Large intestine (tissue), 3 donors: ENCODE measurements at regions not wholly inside any gene's neighbourhood (a gene's known extent, or its start where the extent isn't known, plus 50 kb on each side); places are given as distances from the start of the nearest gene placed in this dataset.

Source experiments
- DNase-seq, 2 donors: peaks; one replicate each; pipeline versions ENCODE4 v3.0.0 to v3.0.0-alpha.2; 2013
- H3K27ac ChIP-seq: one replicate; pipeline ENCODE4 v1.5.1; 2013; ENCODE audit warnings: low read length
- H3K27me3 ChIP-seq: 2 replicates; pipeline ENCODE4 v1.6.1; 2013; ENCODE audit warnings: low read length; ENCODE audit not compliant: control insufficient read depth, insufficient read depth
- H3K36me3 ChIP-seq: 2 replicates; pipeline ENCODE4 v1.6.1; 2013; ENCODE audit warnings: low read length; ENCODE audit not compliant: control insufficient read depth, insufficient read depth
- H3K4me1 ChIP-seq: one replicate; pipeline ENCODE4 v1.6.1; 2013; ENCODE audit warnings: low read length; ENCODE audit not compliant: control insufficient read depth, insufficient read depth
- H3K4me3 ChIP-seq: one replicate; pipeline ENCODE4 v1.5.1; 2013; ENCODE audit warnings: low read length
- H3K9me3 ChIP-seq: one replicate; pipeline ENCODE4 v1.6.1; 2013; ENCODE audit warnings: mild to moderate bottlenecking, low read depth, low read length, moderate library complexity; ENCODE audit not compliant: control insufficient read depth
- WGBS: methylation state at CpG from one replicate; pipeline ENCODE4 v1.1.5; 2013; ENCODE audit warnings: low lambda C conversion rate; ENCODE audit not compliant: insufficient coverage; 5-methylcytosine and 5-hydroxymethylcytosine counted together

DNA sequence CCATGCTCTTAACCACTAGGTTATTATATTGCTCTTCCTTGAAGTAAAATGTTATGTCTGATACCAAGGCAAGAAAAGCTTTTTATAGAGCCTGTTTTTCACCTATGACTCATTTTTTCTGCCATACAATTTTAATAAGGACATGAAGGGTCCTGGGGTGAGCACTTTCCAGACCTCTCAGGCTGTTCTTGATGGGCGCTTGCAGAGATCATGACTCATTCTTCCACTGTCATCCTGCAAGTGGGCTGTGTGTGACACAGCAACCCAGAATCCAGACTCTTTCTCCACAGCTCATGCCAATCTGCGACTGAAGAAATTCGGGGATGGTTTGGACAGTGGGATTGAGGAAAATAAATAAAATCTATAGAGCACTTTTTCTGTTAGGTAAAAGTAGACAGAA is 506.7 kb upstream of the NBEA start:
- Histone ChIP-seq H3K4me3 (no peak overlapping the region), H3K9me3 (no peaks in the 10 kb centered on the region), H3K27ac (no peak overlapping the region), H3K36me3 (no peaks in the 10 kb centered on the region), H3K27me3 (no peaks in the 10 kb centered on the region), H3K4me1 (no peaks in the 10 kb centered on the region)
- no CpG with 5 or more reads among the region's 3 CpGs for WGBS
- no peak for DNase-seq

DNA sequence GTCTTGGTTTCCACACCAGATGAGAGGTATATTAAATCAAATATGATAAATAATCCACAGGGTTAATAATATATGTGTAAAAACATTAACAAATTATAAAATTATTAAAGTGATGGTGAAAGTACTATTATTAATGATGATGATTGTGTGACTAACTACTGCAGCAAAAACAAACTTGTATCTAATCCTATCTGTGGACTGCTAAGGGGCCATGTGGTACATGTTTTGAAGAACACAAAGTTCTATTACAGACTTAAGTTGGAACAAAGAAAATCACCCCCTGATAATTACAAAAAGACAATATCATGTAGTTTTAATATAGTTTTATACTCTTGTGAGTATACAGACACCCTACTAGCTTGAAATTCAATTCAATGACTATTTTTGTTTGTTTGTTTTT is 504.2 kb upstream of the NBEA start:
- Histone ChIP-seq H3K4me3 (no peak overlapping the region), H3K36me3 (no peaks in the 10 kb centered on the region), H3K4me1 (no peaks in the 10 kb centered on the region), H3K9me3 (no peaks in the 10 kb centered on the region), H3K27ac (no peak overlapping the region), H3K27me3 (no peaks in the 10 kb centered on the region)
- no peak for DNase-seq

- no peaks in the 10 kb centered on the region for H3K9me3 ChIP-seq
- H3K27ac ChIP-seq, result no peak overlapping the region
- no peak overlapping the region for H3K4me3 ChIP-seq
- H3K36me3 ChIP-seq, result no peaks in the 10 kb centered on the region
- no peak for DNase-seq
- no peaks in the 10 kb centered on the region for H3K4me1 ChIP-seq
- H3K27me3 ChIP-seq, result no peaks in the 10 kb centered on the region
Measured at GRCh38 chr13:34452831-34453230, 489.2 kb upstream of the NBEA start.

GRCh38 chr13:34458756-34459715 is 483.0 kb upstream of the NBEA start:
- no peaks in the 10 kb centered on the region for H3K36me3 ChIP-seq
- H3K4me1 ChIP-seq, result no peaks in the 10 kb centered on the region
- H3K27me3 ChIP-seq, result no peaks in the 10 kb centered on the region
- no peak overlapping the region for H3K4me3 ChIP-seq
- H3K9me3 ChIP-seq, result no peaks in the 10 kb centered on the region
- WGBS, result 0% methylated on average over 1 of the region's 4 CpGs
- peak in 1 of 2 donors; percentile 6 for DNase-seq
- H3K27ac ChIP-seq, result no peak overlapping the region

DNA sequence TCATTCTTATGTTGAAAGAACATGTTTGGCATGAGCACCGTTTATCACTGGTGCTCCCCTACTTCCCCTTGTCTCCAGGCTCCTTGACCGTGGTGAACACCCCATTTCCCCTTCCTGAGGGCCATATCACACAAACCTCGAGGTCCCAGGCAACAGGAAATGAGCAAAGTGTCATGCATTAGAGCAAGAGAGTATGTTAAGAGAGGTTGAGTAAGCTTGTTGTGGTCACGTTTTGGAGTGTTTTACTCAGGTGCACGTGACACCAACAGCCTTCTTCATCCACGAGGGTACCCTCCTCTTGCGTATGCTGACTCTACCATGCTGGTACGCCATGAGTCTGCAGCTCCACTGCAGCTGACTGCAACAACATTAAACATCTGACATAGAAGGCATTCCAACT is 482.2 kb upstream of the NBEA start:
- no peaks in the 10 kb centered on the region for H3K27me3 ChIP-seq
- H3K9me3 ChIP-seq, result no peaks in the 10 kb centered on the region
- WGBS, result no CpG with 5 or more reads among the region's 8 CpGs
- peak in 1 of 2 donors; percentile 11 for DNase-seq
- no peak overlapping the region for H3K4me3 ChIP-seq
- H3K4me1 ChIP-seq, result no peaks in the 10 kb centered on the region
- no peak overlapping the region for H3K27ac ChIP-seq
- no peaks in the 10 kb centered on the region for H3K36me3 ChIP-seq

- H3K27me3 ChIP-seq, result no peaks in the 10 kb centered on the region
- no peaks in the 10 kb centered on the region for H3K36me3 ChIP-seq
- H3K9me3 ChIP-seq, result no peaks in the 10 kb centered on the region
- H3K27ac ChIP-seq, result no peak overlapping the region
- no CpG with 5 or more reads among the region's 4 CpGs for WGBS
- no peak overlapping the region for H3K4me3 ChIP-seq
- no peak for DNase-seq
- no peaks in the 10 kb centered on the region for H3K4me1 ChIP-seq
Measured at GRCh38 chr13:34462843-34463242, 479.2 kb upstream of the NBEA start.

DNA sequence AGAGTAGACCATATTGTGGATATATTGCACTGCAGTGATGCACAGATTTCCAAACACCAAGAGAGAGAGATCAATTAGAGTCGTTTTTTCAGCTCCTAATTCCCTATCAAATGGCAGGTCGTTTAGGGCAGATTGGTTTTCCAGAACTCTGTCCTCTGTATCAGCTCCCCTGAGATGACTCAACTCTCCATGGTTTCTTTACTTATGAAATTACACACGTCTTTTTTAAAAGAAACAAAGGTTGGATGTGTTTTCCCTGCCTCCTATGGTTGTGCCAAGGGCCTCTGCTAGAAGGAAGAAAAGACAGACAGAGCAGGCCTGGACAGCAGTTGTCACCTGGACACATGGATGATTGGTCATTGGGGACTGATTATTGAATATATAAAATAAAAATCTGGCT is 478.1 kb upstream of the NBEA start:
- DNase-seq, result no peak
- H3K27ac ChIP-seq, result no peak overlapping the region
- H3K36me3 ChIP-seq, result no peaks in the 10 kb centered on the region
- no peaks in the 10 kb centered on the region for H3K27me3 ChIP-seq
- 60% methylated on average over 1 of the region's 3 CpGs for WGBS
- no peak overlapping the region for H3K4me3 ChIP-seq
- no peaks in the 10 kb centered on the region for H3K4me1 ChIP-seq
- no peaks in the 10 kb centered on the region for H3K9me3 ChIP-seq

DNA sequence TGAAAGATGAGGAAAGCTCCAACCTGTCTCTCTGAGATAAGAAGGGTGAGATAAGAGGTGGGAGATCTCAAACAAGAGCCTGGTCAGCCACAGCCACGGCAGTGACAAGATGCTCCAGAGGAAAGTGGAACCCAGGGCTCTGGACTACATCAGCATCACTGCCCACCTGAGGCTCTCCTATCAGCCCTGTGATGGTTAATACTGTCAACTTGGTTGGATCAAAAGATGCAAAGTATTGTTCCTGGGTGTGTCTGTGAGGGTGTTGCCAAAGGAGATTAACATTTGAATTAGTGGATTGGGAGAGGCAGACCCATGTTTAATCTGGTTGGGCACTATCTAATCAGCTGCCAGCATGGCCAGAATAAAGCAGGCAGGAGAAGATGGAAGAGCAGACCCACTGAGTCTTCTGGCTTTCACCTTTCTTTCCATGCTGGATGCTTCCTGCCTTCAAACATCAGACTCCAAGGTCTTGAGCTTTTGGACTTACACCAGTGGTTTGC is 476.6 kb upstream of the NBEA start:
- no peak for DNase-seq
- Histone ChIP-seq H3K4me1 (no peaks in the 10 kb centered on the region), H3K36me3 (no peaks in the 10 kb centered on the region), H3K4me3 (no peak overlapping the region), H3K27me3 (no peaks in the 10 kb centered on the region), H3K27ac (no peak overlapping the region), H3K9me3 (no peaks in the 10 kb centered on the region)
- no CpG with 5 or more reads among the region's 1 CpG for WGBS

GRCh38 chr13:34466301-34466700 is 475.8 kb upstream of the NBEA start:
- no peaks in the 10 kb centered on the region for H3K4me1 ChIP-seq

DNA sequence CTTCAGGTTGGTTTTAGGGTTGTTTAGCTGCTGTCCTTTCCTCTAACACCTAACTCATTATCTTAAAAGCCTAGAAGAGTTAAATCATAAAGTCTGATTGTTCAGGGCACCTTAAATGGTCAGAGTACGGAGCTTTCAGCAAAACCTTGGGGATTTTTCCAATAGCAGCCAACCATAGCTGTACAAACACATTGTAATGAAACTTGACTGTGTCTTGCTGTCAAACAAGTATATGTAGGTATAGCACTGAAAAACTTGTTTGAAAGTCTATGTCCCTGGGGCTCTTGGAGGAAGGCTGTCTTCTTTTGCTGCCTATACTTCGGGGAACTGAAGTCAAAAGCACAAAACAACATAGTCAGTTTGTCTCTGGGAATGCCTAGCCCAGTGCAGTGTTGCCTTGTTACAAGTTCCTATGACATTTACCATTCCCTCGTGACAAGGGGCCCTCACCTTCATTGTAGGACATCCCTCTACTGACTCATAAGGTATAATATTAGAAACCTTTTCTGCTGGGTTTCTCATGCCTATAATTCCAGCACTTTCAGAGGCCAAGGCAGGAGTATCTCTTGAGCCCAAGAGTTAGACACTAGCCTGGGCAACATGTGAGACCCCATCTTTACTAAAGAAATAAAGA is 474.5 kb upstream of the NBEA start:
- no peak for DNase-seq
- no peak overlapping the region for H3K4me3 ChIP-seq
- no CpG with 5 or more reads among the region's 3 CpGs for WGBS
- H3K9me3 ChIP-seq, result no peaks in the 10 kb centered on the region
- H3K27me3 ChIP-seq, result no peaks in the 10 kb centered on the region
- H3K36me3 ChIP-seq, result no peaks in the 10 kb centered on the region
- no peaks in the 10 kb centered on the region for H3K4me1 ChIP-seq
- H3K27ac ChIP-seq, result no peak overlapping the region

More at GRCh38 chr13:34466301-34466700, 475.8 kb upstream of the NBEA start:
- no peak for DNase-seq
- no peak overlapping the region for H3K4me3 ChIP-seq
- H3K9me3 ChIP-seq, result no peaks in the 10 kb centered on the region
- no peaks in the 10 kb centered on the region for H3K36me3 ChIP-seq
- no CpG with 5 or more reads among the region's 3 CpGs for WGBS
- no peak overlapping the region for H3K27ac ChIP-seq
- H3K27me3 ChIP-seq, result no peaks in the 10 kb centered on the region
